Cardiac fibroblast (primary cell): ENCODE measurements at regions not wholly inside any gene's neighbourhood (a gene's known extent, or its start where the extent isn't known, plus 50 kb on each side); places are given as distances from the start of the nearest gene placed in this dataset.
"Not testable (repeated sequence)": the region's sequence is repeated elsewhere in the genome, so short reads cannot be mapped to it uniquely, and the experiment has no call there.

Source experiments
- DNase-seq, 2 donors: peaks; one replicate each; pipeline versions ENCODE4 v3.0.0 to v3.0.0-alpha.2; 2010; ENCODE audit warnings: low read depth in 2 of 2
- H3K4me3 ChIP-seq, 2 donors: replicated peaks in 1 of 2; 1 replicate in 1 of 2; 2 replicates in 1 of 2; pipeline ENCODE4 v1.5.1; 2011; ENCODE audit warnings: low read depth in 2 of 2, low read length in 2 of 2, mild to moderate bottlenecking in 2 of 2, moderate library complexity in 1 of 2
- CTCF ChIP-seq: IDR thresholded peaks from one replicate; pipeline ENCODE4 v1.5.1; 2011; ENCODE audit warnings: low read depth, mild to moderate bottlenecking, low read length, inconsistent platforms

DNA sequence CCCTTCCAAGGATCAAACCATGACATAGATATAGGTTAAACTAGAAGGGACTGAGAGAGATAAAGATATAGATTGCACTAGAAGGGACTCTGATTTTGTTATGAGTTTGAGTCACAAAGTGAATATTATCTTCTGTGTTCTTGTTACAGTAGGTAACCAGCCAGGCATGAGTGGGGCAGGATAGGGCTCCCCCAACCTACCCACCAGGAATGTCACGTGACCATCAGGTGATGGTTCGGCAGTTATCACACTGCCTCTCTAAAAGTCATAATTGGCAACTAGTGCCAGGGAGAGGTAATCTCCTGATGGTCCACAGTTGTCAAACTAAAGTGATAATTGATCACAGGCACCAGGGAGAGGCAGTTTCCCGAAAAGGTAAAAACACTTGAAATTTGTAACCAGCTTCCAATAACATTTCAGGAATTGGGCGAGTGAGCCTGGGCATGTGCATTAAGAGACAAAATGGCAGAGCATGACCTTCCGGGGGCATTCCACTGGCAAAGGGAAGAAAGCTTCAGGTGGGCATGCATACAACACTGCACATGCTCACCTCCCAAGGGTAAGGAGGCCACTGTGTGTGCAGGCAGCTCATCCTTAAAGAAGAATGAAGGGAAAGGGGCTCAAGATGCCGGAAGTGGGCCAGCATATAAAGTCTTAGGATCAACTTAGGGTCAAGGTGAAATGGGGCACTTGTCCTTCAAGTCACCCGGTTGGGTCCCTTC, 533.6 kb upstream of the HTR2C start:
- DNase-seq, result no peak
- TF ChIP-seq CTCF, result no peak
- no peak overlapping the region for H3K4me3 ChIP-seq

- TF ChIP-seq CTCF, result no peak
- DNase-seq, result no peak
- no peak overlapping the region for H3K4me3 ChIP-seq
Observed at GRCh38 chrX:114049063-114049462, 534.8 kb upstream of the HTR2C start.

- no peak for TF ChIP-seq CTCF
- H3K4me3 ChIP-seq, result no peak overlapping the region
- DNase-seq, result no peak
Observed at GRCh38 chrX:114047558-114047957, 536.3 kb upstream of the HTR2C start.

- H3K4me3 ChIP-seq, result no peak overlapping the region
- DNase-seq, result no peak
- no peak for TF ChIP-seq CTCF
Observed at GRCh38 chrX:114046695-114047279, 537.1 kb upstream of the HTR2C start.

GRCh38 chrX:114041470-114041869, 542.4 kb upstream of the HTR2C start:
- DNase-seq, H3K4me3 ChIP-seq: not testable (repeated sequence)

GRCh38 chrX:114040661-114041269, 543.1 kb upstream of the HTR2C start:
- not testable (repeated sequence) for DNase-seq, H3K4me3 ChIP-seq

GRCh38 chrX:114040111-114040510, 543.8 kb upstream of the HTR2C start:
- not testable (repeated sequence) for DNase-seq, H3K4me3 ChIP-seq

- DNase-seq, result no peak
- no peak for TF ChIP-seq CTCF
- H3K4me3 ChIP-seq, result no peak overlapping the region
Observed at GRCh38 chrX:114038358-114038757, 545.5 kb upstream of the HTR2C start.
